ENCODE measurements at regions not wholly inside any gene's neighbourhood (a gene's known extent, or its start where the extent isn't known, plus 50 kb on each side); places are given as distances from the start of the nearest gene placed in this dataset.
A peak's percentile ranks its signal among the peaks of the same experiment; 100 is the strongest.

GRCh38 chr4:33316578-33316977 is 2596.4 kb downstream of the PCDH7 start:
- in situ Hi-C loops (cut with HindIII; ENCODE audit: low pct_ligation_motif_present, low pct_unique_long_range_greater_than_20kb, low sequenced_read_pairs), result no loop called here

GRCh38 chr4:33323393-33323792 is 2603.2 kb downstream of the PCDH7 start:
- no peak for DNase-seq
- in situ Hi-C loops (cut with HindIII; ENCODE audit: low pct_ligation_motif_present, low pct_unique_long_range_greater_than_20kb, low sequenced_read_pairs), result no loop called here

More at GRCh38 chr4:33316578-33316977, 2596.4 kb downstream of the PCDH7 start:
- no peak for DNase-seq

- in situ Hi-C loops (cut with HindIII; ENCODE audit: low pct_ligation_motif_present, low pct_unique_long_range_greater_than_20kb, low sequenced_read_pairs), result no loop called here
- no peak for DNase-seq
Observed at GRCh38 chr4:33334416-33334815, 2614.2 kb downstream of the PCDH7 start.

- DNase-seq, result no peak
- in situ Hi-C loops (cut with HindIII; ENCODE audit: low pct_ligation_motif_present, low pct_unique_long_range_greater_than_20kb, low sequenced_read_pairs), result no loop called here
Observed at GRCh38 chr4:33339762-33340161, 2619.6 kb downstream of the PCDH7 start.

GRCh38 chr4:33340168-33340567 is 2620.0 kb downstream of the PCDH7 start:
- no peak for DNase-seq
- in situ Hi-C loops (cut with HindIII; ENCODE audit: low pct_ligation_motif_present, low pct_unique_long_range_greater_than_20kb, low sequenced_read_pairs), result no loop called here

- in situ Hi-C loops (cut with HindIII; ENCODE audit: low pct_ligation_motif_present, low pct_unique_long_range_greater_than_20kb, low sequenced_read_pairs), result no loop called here
- DNase-seq, result no peak
Observed at GRCh38 chr4:33349376-33349775, 2629.2 kb downstream of the PCDH7 start.

GRCh38 chr4:33357121-33357520 is 2637.0 kb downstream of the PCDH7 start:
- in situ Hi-C loops (cut with HindIII; ENCODE audit: low pct_ligation_motif_present, low pct_unique_long_range_greater_than_20kb, low sequenced_read_pairs), result no loop called here
- DNase-seq, result no peak

GRCh38 chr4:33369446-33369845 is 2649.3 kb downstream of the PCDH7 start:
- in situ Hi-C loops (cut with HindIII; ENCODE audit: low pct_ligation_motif_present, low pct_unique_long_range_greater_than_20kb, low sequenced_read_pairs), result no loop called here
- DNase-seq, result no peak

- in situ Hi-C loops (cut with HindIII; ENCODE audit: low pct_ligation_motif_present, low pct_unique_long_range_greater_than_20kb, low sequenced_read_pairs), result no loop called here
- no peak for DNase-seq
Observed at GRCh38 chr4:33381816-33382215, 2661.6 kb downstream of the PCDH7 start.

- DNase-seq, result peak; percentile 8
- in situ Hi-C loops (cut with HindIII; ENCODE audit: low pct_ligation_motif_present, low pct_unique_long_range_greater_than_20kb, low sequenced_read_pairs), result no loop called here
Observed at GRCh38 chr4:33386764-33387163, 2666.6 kb downstream of the PCDH7 start.

- in situ Hi-C loops (cut with HindIII; ENCODE audit: low pct_ligation_motif_present, low pct_unique_long_range_greater_than_20kb, low sequenced_read_pairs), result no loop called here
- no peak for DNase-seq
Observed at GRCh38 chr4:33390976-33391375, 2670.8 kb downstream of the PCDH7 start.

GRCh38 chr4:33395731-33396485 is 2675.7 kb downstream of the PCDH7 start:
- DNase-seq, result no peak
- in situ Hi-C loops (cut with HindIII; ENCODE audit: low pct_ligation_motif_present, low pct_unique_long_range_greater_than_20kb, low sequenced_read_pairs), result no loop called here

GRCh38 chr4:33400504-33400903 is 2680.3 kb downstream of the PCDH7 start:
- DNase-seq, result no peak
- in situ Hi-C loops (cut with HindIII; ENCODE audit: low pct_ligation_motif_present, low pct_unique_long_range_greater_than_20kb, low sequenced_read_pairs), result no loop called here

- no peak for DNase-seq
- in situ Hi-C loops (cut with HindIII; ENCODE audit: low pct_ligation_motif_present, low pct_unique_long_range_greater_than_20kb, low sequenced_read_pairs), result no loop called here
Observed at GRCh38 chr4:33407496-33407895, 2687.3 kb downstream of the PCDH7 start.

GRCh38 chr4:33411182-33411581 is 2691.0 kb downstream of the PCDH7 start:
- in situ Hi-C loops (cut with HindIII; ENCODE audit: low pct_ligation_motif_present, low pct_unique_long_range_greater_than_20kb, low sequenced_read_pairs), result no loop called here
- DNase-seq, result no peak

GRCh38 chr4:33421887-33422286 is 2701.7 kb downstream of the PCDH7 start:
- no peak for DNase-seq
- in situ Hi-C loops (cut with HindIII; ENCODE audit: low pct_ligation_motif_present, low pct_unique_long_range_greater_than_20kb, low sequenced_read_pairs), result no loop called here

GRCh38 chr4:33422656-33423055 is 2702.5 kb downstream of the PCDH7 start:
- in situ Hi-C loops (cut with HindIII; ENCODE audit: low pct_ligation_motif_present, low pct_unique_long_range_greater_than_20kb, low sequenced_read_pairs), result no loop called here

GRCh38 chr4:33425936-33426335 is 2705.8 kb downstream of the PCDH7 start:
- in situ Hi-C loops (cut with HindIII; ENCODE audit: low pct_ligation_motif_present, low pct_unique_long_range_greater_than_20kb, low sequenced_read_pairs), result no loop called here
- DNase-seq, result no peak

More at GRCh38 chr4:33422656-33423055, 2702.5 kb downstream of the PCDH7 start:
- no peak for DNase-seq

- DNase-seq, result no peak
- in situ Hi-C loops (cut with HindIII; ENCODE audit: low pct_ligation_motif_present, low pct_unique_long_range_greater_than_20kb, low sequenced_read_pairs), result no loop called here
Observed at GRCh38 chr4:33427676-33428075, 2707.5 kb downstream of the PCDH7 start.

- in situ Hi-C loops (cut with HindIII; ENCODE audit: low pct_ligation_motif_present, low pct_unique_long_range_greater_than_20kb, low sequenced_read_pairs), result no loop called here
- DNase-seq, result no peak
Observed at GRCh38 chr4:33429971-33430370, 2709.8 kb downstream of the PCDH7 start.
